ENCODE measurements at regions not wholly inside any gene's neighbourhood (a gene's known extent, or its start where the extent isn't known, plus 50 kb on each side); places are given as distances from the start of the nearest gene placed in this dataset.

DNA sequence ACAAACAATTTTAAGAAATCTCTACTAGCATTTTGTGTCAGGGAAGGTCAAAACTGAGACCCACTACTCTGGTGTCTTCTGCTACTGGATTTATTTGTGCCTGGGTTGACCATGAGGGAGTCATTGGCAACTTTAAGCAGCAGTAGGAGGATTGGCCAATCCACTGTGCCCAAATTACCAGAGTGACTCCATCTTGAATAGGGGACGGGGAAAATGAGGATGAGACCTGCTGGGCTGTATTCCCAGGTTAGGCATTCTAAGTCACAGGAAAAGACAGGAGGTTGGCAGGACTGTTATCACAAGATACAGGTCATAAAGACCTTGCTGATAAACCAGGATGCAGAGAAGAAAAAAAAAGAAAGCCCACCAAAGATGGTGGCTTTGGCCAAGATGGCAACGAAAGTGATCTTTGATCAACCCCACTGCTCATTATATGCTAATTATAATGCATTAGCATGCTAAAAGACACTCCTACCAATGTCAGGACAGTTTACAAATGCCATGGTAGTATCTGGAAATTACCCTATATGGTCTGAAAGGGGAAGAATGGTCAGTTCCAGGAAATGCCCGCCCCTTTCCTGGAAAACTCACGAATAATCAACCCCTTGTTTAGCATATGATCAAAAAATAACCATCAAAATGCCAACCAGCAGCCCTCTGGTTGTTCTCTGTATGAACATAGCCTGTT lies 200.9 kb downstream of the LTN1 start:
- TF ChIP-seq, protein P1, sequence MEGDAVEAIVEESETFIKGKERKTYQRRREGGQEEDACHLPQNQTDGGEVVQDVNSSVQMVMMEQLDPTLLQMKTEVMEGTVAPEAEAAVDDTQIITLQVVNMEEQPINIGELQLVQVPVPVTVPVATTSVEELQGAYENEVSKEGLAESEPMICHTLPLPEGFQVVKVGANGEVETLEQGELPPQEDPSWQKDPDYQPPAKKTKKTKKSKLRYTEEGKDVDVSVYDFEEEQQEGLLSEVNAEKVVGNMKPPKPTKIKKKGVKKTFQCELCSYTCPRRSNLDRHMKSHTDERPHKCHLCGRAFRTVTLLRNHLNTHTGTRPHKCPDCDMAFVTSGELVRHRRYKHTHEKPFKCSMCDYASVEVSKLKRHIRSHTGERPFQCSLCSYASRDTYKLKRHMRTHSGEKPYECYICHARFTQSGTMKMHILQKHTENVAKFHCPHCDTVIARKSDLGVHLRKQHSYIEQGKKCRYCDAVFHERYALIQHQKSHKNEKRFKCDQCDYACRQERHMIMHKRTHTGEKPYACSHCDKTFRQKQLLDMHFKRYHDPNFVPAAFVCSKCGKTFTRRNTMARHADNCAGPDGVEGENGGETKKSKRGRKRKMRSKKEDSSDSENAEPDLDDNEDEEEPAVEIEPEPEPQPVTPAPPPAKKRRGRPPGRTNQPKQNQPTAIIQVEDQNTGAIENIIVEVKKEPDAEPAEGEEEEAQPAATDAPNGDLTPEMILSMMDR (optimal IDR thresholded peaks at IDR 0.05 in 1 of 3, IDR thresholded peaks at IDR 0.05 in 1 of 3, conservative IDR thresholded peaks at IDR 0.05 in 1 of 3; ENCODE audit: extremely low read depth in 1 of 3, insufficient read depth in 2 of 3, low read length in 3 of 3) = no peak
- no peak for TF ChIP-seq EZH2 (IDR thresholded peaks at IDR 0.05; ENCODE audit: low read length)
